HG02798 (cell line): ENCODE measurements at regions not wholly inside any gene's neighbourhood (a gene's known extent, or its start where the extent isn't known, plus 50 kb on each side); places are given as distances from the start of the nearest gene placed in this dataset.
A peak's percentile ranks its signal among the peaks of the same experiment; 100 is the strongest.
"Not testable (repeated sequence)": the region's sequence is repeated elsewhere in the genome, so short reads cannot be mapped to it uniquely, and the experiment has no call there.

ENCODE experiments used
- ATAC-seq: cut with Tn5 transposase; IDR thresholded peaks from one replicate; pipeline ENCODE4 v1.9.1; 2021; ENCODE audit warnings: mild to moderate bottlenecking; ENCODE audit not compliant: unreplicated experiment, poor library complexity

GRCh38 chr1:80656014-80656636, 1144.6 kb upstream of the ADGRL2 start:
- peak; percentile 68 for ATAC-seq

GRCh38 chr1:80646053-80646452, 1154.7 kb upstream of the ADGRL2 start:
- ATAC-seq: no peak

- ATAC-seq: no peak
Observed at GRCh38 chr1:80645621-80646020, 1155.1 kb upstream of the ADGRL2 start.

GRCh38 chr1:80640978-80641377, 1159.8 kb upstream of the ADGRL2 start:
- ATAC-seq: peak; percentile 38

- ATAC-seq: peak; percentile 98
Observed at GRCh38 chr1:80639777-80640533, 1160.8 kb upstream of the ADGRL2 start.

GRCh38 chr1:80633947-80634706, 1166.6 kb upstream of the ADGRL2 start:
- ATAC-seq: no peak

- no peak for ATAC-seq
Observed at GRCh38 chr1:80632284-80632683, 1168.5 kb upstream of the ADGRL2 start.

- ATAC-seq: no peak
Observed at GRCh38 chr1:80629304-80629837, 1171.4 kb upstream of the ADGRL2 start.

GRCh38 chr1:80624682-80625081, 1176.1 kb upstream of the ADGRL2 start:
- no peak for ATAC-seq

- ATAC-seq: no peak
Observed at GRCh38 chr1:80607064-80607463, 1193.7 kb upstream of the ADGRL2 start.

GRCh38 chr1:80594013-80594412, 1206.7 kb upstream of the ADGRL2 start:
- ATAC-seq: no peak

GRCh38 chr1:80593197-80593596, 1207.5 kb upstream of the ADGRL2 start:
- no peak for ATAC-seq

- ATAC-seq: no peak
Observed at GRCh38 chr1:80582980-80583379, 1217.8 kb upstream of the ADGRL2 start.

GRCh38 chr1:80579055-80579454, 1221.7 kb upstream of the ADGRL2 start:
- no peak for ATAC-seq

GRCh38 chr1:80566867-80567266, 1233.9 kb upstream of the ADGRL2 start:
- no peak for ATAC-seq

GRCh38 chr1:80566123-80566522, 1234.6 kb upstream of the ADGRL2 start:
- no peak for ATAC-seq

GRCh38 chr1:80565406-80565805, 1235.3 kb upstream of the ADGRL2 start:
- ATAC-seq: no peak

- no peak for ATAC-seq
Observed at GRCh38 chr1:80542231-80542630, 1258.5 kb upstream of the ADGRL2 start.

- no peak for ATAC-seq
Observed at GRCh38 chr1:80540596-80540995, 1260.1 kb upstream of the ADGRL2 start.

GRCh38 chr1:80540149-80540548, 1260.6 kb upstream of the ADGRL2 start:
- no peak for ATAC-seq

GRCh38 chr1:80539298-80539697, 1261.4 kb upstream of the ADGRL2 start:
- ATAC-seq: not testable (repeated sequence)
